ENCODE measurements at regions not wholly inside any gene's neighbourhood (a gene's known extent, or its start where the extent isn't known, plus 50 kb on each side); places are given as distances from the start of the nearest gene placed in this dataset.
A peak's percentile ranks its signal among the peaks of the same experiment; 100 is the strongest.
"Not testable (repeated sequence)": the region's sequence is repeated elsewhere in the genome, so short reads cannot be mapped to it uniquely, and the experiment has no call there.

DNA sequence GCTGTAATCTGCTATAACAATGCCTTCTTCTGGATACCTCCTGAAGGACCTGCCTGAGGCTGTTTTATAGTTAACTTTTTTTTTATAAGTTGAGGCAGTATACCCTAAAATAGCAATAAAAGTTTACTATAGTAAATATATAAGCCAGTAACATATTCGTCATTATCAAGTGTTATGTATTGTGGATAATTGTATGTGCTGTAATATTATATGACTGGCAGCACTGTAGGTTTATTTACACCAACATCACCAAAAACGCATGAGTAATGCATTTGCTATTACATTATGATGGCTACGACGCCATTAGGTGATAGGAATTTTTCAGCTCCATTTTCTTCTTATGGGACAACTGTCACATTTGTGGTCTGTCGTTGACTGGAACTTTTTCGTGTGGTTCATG lies 237.2 kb upstream of the PITX2 start:
- no peak overlapping the region for H3K4me3 ChIP-seq
- WGBS, 10 experiments, result 50 to 96% (median 77%) methylated on average over 2 to 6 of the region's 6 CpGs
- no peaks in the 10 kb centered on the region for H3K4me1 ChIP-seq (replicated peaks in 1 of 2)
- in situ Hi-C loops (cut with MboI; ENCODE audit: low pct_unique_long_range_greater_than_20kb in 2 of 9, low sequenced_read_pairs in 9 of 9, unreplicated experiment in 9 of 9), result no loop called here
- no peak overlapping the region for H3K27ac ChIP-seq
- ATAC-seq (replicated peaks in 6 of 8), result no peak

DNA sequence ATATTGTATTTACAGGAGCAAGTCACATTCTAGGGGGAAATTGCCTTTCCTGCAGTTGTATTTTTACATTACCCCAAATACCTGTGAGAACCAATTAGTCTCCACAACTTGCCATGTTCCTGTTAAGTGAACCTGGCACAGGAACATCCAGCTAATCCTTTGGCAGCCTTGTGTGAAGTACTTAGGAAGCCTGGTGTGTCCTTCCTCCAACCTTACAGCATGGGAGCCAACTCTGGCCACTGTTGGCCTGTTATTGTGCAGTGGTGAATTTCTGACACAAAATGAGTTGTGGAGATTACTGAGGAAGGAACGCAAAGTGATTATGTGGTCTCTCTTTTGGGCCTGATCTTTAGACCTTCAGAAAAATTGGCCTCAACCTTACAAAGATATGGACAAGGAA lies 238.0 kb upstream of the PITX2 start:
- 80 to 100% (median 100%) methylated on average over 1 of the region's 1 CpG; no CpG with 5 or more reads in 3 of the 10 experiments for WGBS, 10 experiments
- no peaks in the 10 kb centered on the region for H3K4me1 ChIP-seq (replicated peaks in 1 of 2)
- H3K27ac ChIP-seq, result no peak overlapping the region
- no peak for ATAC-seq (replicated peaks in 6 of 8)
- H3K4me3 ChIP-seq, result no peak overlapping the region
- in situ Hi-C loops (cut with MboI; ENCODE audit: low pct_unique_long_range_greater_than_20kb in 2 of 9, low sequenced_read_pairs in 9 of 9, unreplicated experiment in 9 of 9), result no loop called here

DNA sequence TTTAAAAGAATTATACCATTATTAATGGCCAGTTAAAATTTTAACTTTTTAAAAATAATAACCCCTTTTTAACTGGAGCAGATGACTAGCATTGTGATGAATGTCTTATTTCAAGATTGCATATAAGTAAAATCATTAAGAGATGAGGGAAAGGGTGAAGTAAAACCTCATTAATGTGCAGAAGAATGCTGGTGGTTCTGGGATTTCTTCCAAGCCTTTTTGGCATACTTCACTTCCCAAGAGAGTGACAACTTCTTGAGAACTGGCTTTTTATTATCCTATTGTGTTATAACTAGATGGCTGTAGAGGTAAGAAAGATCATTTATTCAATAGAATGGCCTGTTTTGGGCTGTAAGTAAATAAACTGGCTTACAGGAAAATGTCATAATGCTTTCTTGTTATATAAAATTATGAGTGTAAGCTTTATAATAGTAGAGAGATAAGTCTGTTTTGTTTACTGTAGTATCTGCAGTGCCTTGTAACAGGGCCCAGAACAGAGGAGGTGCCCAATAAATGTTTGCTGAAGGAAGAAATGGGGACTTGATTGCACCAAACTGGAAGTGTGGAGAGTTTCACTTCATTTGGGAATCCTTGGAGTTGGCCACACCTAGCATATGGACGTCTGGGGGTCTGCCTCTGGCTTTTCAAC lies 242.9 kb upstream of the PITX2 start:
- H3K4me1 ChIP-seq (replicated peaks in 1 of 2), result no peaks in the 10 kb centered on the region
- H3K27ac ChIP-seq, result no peak overlapping the region
- WGBS, 10 experiments, result 33 to 67% (median 40%) methylated on average over 1 of the region's 1 CpG; no CpG with 5 or more reads in 6 of the 10 experiments
- in situ Hi-C loops (cut with MboI; ENCODE audit: low pct_unique_long_range_greater_than_20kb in 2 of 9, low sequenced_read_pairs in 9 of 9, unreplicated experiment in 9 of 9), result no loop called here
- no peak overlapping the region for H3K4me3 ChIP-seq
- ATAC-seq (replicated peaks in 6 of 8), result no peak

DNA sequence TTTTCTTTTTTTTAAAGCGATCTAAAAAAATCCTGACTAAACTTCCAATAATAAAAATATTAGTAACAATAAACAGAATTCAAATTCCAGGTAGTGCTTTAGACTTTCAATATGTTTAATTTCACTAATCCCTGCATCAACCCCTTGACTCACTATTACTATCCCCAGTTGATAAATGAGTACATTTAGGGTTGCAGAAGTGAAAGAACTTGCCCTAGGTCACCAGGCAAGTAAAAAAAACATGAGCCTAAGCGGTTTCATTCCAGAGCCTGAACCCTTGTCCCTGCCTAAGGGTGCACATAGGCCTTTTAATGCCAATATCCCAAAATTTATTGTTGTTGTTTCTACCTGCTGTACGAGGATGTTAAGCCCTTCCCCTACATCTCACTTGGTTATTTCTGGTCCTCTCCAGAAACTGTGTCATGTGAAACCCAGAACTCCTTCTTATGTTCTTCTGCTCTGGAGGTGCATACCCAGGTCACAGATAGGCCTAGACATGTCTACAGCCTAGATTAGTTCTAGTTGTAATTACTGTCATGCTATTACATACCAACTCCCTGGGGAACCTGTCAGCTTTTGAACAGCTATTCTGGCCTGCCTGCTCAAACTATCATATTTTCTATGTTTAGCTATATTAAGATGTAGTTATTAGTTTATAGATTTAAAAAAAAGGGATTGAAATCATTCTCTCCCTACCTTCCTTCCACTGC lies 244.5 kb upstream of the PITX2 start:
- ATAC-seq (replicated peaks in 6 of 8), result no peak
- WGBS, 10 experiments, result 67 to 100% (median 92%) methylated on average over 1 to 3 of the region's 3 CpGs
- no peak overlapping the region for H3K27ac ChIP-seq

DNA sequence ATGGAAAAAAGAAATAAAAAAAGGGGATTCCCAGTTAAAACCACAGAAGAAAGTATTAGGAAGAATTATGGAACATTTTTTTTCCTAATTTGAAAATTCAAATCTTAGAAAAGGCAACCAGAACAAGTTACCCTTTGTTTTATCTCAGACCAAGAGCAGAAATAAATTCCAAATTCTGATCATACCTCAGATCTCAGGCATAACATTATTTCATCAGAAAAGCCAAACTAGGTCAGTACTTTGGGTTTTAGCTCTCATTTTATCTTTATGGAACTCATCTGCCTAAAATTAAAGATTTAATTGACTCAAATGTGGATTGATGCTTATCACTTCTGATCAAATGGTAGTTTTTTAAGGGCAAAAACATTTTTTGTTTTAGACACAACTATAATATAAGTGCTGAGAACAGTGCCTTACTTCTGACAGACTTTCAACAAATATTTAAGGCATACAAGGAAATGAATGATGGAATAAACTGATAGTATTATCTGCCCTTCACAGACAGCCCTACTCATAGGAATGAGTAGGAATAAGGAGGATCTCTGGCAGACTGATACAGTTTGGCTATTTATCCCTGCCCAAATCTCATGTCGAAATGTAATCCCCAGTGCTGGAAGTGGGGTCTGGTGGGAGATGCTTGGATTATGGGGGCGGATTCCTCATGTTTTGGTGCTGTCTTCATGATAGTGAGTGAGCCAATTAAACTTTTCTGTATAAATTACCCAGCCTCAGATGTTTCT lies 245.3 kb upstream of the PITX2 start:
- Histone ChIP-seq H3K4me1 (replicated peaks in 1 of 2) (no peaks in the 10 kb centered on the region), H3K4me3 (no peak overlapping the region), H3K27ac (no peak overlapping the region)
- WGBS, 10 experiments, result 80 to 100% (median 86%) methylated on average over 1 to 2 of the region's 2 CpGs; no CpG with 5 or more reads in 4 of the 10 experiments
- in situ Hi-C loops (cut with MboI; ENCODE audit: low pct_unique_long_range_greater_than_20kb in 2 of 9, low sequenced_read_pairs in 9 of 9, unreplicated experiment in 9 of 9), result no loop called here
- no peak for ATAC-seq (replicated peaks in 6 of 8)

More for the DNA sequence above, 244.5 kb upstream of the PITX2 start:
- Histone ChIP-seq H3K4me3 (no peak overlapping the region), H3K4me1 (replicated peaks in 1 of 2) (no peaks in the 10 kb centered on the region)
- in situ Hi-C loops (cut with MboI; ENCODE audit: low pct_unique_long_range_greater_than_20kb in 2 of 9, low sequenced_read_pairs in 9 of 9, unreplicated experiment in 9 of 9), result no loop called here

DNA sequence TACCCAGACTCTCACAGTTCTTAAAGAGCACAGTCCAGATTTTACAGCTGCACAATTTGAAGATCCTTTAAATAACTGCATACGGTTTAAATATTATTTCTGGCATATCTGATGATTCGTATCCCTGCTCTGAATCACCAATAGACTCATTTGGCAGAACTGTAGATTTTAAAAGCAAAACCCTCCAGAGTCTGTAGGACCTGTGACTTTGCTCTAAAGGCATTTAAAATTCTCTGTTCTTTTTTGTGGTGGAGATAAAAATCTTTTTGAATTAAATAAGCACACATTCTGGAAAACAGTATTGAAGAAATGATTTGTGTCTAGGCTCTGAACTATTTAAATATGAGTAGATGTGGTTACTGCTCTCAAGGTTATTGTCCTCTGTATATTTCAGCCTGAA lies 246.2 kb upstream of the PITX2 start:
- Histone ChIP-seq H3K27ac (no peak overlapping the region), H3K4me1 (replicated peaks in 1 of 2) (no peaks in the 10 kb centered on the region), H3K4me3 (no peak overlapping the region)
- in situ Hi-C loops (cut with MboI; ENCODE audit: low pct_unique_long_range_greater_than_20kb in 2 of 9, low sequenced_read_pairs in 9 of 9, unreplicated experiment in 9 of 9), result no loop called here
- WGBS, 10 experiments, result 0 to 91% (median 65%) methylated on average over 1 to 2 of the region's 2 CpGs; no CpG with 5 or more reads in 2 of the 10 experiments
- ATAC-seq (replicated peaks in 6 of 8), result peak in 3 of 8 experiments; percentile 43 to 75 (median 64)

DNA sequence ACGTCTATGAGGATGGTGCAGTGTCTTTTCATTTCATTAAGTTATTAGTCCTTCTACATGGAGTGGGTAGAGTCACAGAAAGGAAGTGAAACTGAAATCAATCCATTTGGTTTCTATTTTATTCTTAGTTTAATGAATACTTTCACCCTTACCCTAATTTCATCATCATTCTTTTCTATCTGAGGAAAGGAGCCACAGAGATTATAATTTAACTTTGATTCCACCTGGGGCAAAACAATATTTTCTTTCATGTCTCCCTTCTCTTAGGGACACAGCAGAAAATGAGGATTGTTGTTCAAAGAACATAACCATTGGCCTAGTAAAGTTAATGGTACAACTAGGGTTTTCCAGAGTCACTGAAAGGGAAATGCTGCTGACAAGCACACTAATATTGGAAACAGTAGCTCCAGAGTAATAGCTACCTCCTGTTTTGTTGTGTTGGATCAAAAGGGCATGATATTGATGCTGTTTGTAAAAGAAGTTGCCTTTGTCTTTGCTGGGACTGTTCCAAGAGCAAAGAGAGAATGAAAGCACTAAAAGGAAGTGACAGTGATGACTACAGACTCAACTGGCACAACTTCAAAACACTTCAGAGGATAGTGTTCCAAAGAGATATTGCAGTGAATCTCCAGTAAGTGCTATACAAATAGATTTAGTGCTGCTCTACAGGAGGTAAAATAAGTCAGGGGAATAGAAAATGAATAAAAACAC lies 247.1 kb upstream of the PITX2 start:
- WGBS, 10 experiments, result 0 to 67% (median 0%) methylated on average over 1 of the region's 1 CpG; no CpG with 5 or more reads in 7 of the 10 experiments
- Histone ChIP-seq H3K4me1 (replicated peaks in 1 of 2) (no peaks in the 10 kb centered on the region), H3K27ac (no peak overlapping the region), H3K4me3 (no peak overlapping the region)
- in situ Hi-C loops (cut with MboI; ENCODE audit: low pct_unique_long_range_greater_than_20kb in 2 of 9, low sequenced_read_pairs in 9 of 9, unreplicated experiment in 9 of 9), result no loop called here
- peak in 4 of 8 experiments; percentile 16 to 73 (median 47) for ATAC-seq (replicated peaks in 6 of 8)

DNA sequence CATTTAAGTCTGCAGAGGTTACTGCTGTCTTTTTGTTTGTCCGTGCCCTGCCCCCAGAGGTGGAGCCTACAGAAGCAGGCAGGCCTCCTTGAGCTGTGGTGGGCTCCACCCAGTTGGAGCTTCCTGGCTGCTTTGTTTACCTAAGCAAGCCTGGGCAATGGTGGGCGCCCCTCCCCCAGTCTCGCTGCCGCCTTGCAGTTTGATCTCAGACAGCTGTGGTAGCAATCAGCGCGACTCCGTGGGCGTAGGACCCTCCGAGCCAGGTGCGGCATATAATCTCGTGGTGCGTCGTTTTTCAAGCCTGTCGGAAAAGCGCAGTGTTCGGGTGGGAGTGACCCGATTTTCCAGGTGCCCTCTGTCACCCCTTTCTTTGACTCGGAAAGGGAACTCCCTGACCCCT lies 253.3 kb upstream of the PITX2 start:
- H3K4me1 ChIP-seq (replicated peaks in 1 of 2); ATAC-seq (replicated peaks in 6 of 8); H3K4me3 ChIP-seq; H3K27ac ChIP-seq; in situ Hi-C loops (cut with MboI; ENCODE audit: low pct_unique_long_range_greater_than_20kb in 2 of 9, low sequenced_read_pairs in 9 of 9, unreplicated experiment in 9 of 9): not testable (repeated sequence)
- WGBS, 10 experiments, result no CpG with 5 or more reads among the region's 18 CpGs

DNA sequence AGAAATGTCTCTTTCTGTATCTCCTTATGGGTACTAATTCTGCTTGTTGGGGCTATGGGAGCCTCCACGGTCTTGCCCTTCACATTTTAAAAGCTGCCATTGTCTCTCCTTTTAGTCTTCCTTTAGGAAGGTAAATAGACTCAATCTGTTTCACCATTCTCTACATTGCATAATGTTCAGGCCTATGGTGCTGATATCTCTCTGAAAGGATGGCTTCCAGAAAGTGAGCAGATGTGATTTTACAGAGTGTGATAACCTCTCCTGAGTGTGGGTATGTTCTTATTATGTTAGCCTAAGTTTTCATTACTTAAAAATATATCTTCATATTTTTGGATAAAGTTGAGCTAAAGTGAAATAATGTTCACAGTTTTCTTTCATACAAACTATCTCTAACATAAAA lies 254.0 kb upstream of the PITX2 start:
- in situ Hi-C loops (cut with MboI; ENCODE audit: low pct_unique_long_range_greater_than_20kb in 2 of 9, low sequenced_read_pairs in 9 of 9, unreplicated experiment in 9 of 9), result no loop called here
- H3K4me1 ChIP-seq (replicated peaks in 1 of 2), result no peaks in the 10 kb centered on the region
- no peak for ATAC-seq (replicated peaks in 6 of 8)
- no peak overlapping the region for H3K4me3 ChIP-seq
- 22 to 64% (median 53%) methylated on average over 1 of the region's 1 CpG; no CpG with 5 or more reads in 6 of the 10 experiments for WGBS, 10 experiments
- no peak overlapping the region for H3K27ac ChIP-seq

DNA sequence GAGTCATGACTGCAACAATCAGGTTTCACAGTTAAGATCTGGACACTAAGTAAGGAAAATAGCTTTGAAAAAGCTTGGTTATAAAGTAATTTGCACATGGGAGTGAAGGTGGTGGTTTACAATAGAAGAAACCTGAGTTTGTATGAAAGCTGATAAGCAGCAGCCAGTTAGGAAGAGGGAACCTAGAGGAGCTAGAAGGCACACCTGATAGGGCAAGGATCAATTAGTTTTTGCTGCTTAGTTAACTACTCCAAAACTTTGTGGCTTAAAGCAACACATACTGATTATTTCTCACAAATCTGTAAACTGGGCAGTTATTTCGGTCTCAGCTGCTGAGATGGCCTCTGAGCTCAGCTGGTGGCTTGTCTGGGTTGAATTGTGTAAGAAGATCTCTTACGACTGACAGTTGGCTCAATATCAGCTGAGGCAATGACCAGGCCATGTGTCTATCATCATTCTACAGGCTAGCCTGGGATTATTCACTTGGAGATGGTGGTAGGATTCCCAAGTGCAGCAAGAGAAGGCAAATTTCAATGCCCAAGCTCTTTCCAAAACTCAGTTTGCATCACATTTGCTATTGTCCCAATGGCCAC lies 255.0 kb upstream of the PITX2 start:
- Histone ChIP-seq H3K4me1 (replicated peaks in 1 of 2) (no peaks in the 10 kb centered on the region), H3K27ac (no peak overlapping the region), H3K4me3 (no peak overlapping the region)
- 60 to 100% (median 83%) methylated on average over 1 to 2 of the region's 2 CpGs; no CpG with 5 or more reads in 3 of the 10 experiments for WGBS, 10 experiments
- in situ Hi-C loops (cut with MboI; ENCODE audit: low pct_unique_long_range_greater_than_20kb in 2 of 9, low sequenced_read_pairs in 9 of 9, unreplicated experiment in 9 of 9), result no loop called here
- ATAC-seq (replicated peaks in 6 of 8), result no peak

DNA sequence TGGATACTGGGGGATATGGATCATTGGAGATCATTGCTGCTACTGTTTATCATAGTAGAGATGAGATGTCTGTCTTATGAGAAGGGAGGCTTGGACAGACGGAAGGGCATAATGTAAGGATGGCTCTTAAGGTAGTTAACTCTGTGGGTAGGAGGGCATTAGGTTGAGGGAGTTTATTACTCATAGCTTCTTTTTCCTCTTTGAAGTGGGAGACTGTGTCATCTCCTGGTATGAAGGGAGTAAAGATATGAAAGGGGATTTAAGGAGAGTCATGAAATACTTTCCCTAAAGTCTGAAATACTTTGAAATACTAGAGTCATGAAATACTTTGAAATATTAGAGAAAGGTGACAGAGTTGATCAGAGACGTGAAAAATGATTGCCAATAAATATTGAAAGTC lies 255.5 kb upstream of the PITX2 start:
- ATAC-seq (replicated peaks in 6 of 8), result no peak
- Histone ChIP-seq H3K4me3 (no peak overlapping the region), H3K4me1 (replicated peaks in 1 of 2) (no peaks in the 10 kb centered on the region), H3K27ac (no peak overlapping the region)
- in situ Hi-C loops (cut with MboI; ENCODE audit: low pct_unique_long_range_greater_than_20kb in 2 of 9, low sequenced_read_pairs in 9 of 9, unreplicated experiment in 9 of 9), result no loop called here
- WGBS, 10 experiments, result 6 to 100% (median 83%) methylated on average over 1 to 2 of the region's 2 CpGs; no CpG with 5 or more reads in 1 of the 10 experiments

DNA sequence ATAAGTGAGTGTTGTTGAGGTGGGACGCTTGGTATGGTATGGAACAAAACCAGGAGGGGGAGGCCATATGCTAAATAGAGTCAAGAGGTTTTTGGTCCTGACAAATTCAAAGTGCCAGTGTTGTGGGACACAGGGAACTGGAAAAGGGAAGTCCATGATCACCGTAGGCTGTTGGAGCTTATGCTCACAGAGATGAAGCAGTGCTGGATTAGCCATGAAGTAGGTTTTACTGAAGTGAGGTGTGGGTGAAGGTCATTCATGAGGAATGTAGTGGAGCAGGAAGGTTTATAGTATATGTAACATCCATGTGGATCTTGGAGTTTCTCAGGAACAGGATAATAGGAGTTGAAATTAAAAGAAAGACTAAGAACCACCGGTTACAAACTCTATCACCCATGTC lies 256.1 kb upstream of the PITX2 start:
- Histone ChIP-seq H3K27ac (no peak overlapping the region), H3K4me1 (replicated peaks in 1 of 2) (no peaks in the 10 kb centered on the region), H3K4me3 (no peak overlapping the region)
- ATAC-seq (replicated peaks in 6 of 8), result no peak
- WGBS, 10 experiments, result 60 to 100% (median 89%) methylated on average over 1 to 3 of the region's 3 CpGs
- in situ Hi-C loops (cut with MboI; ENCODE audit: low pct_unique_long_range_greater_than_20kb in 2 of 9, low sequenced_read_pairs in 9 of 9, unreplicated experiment in 9 of 9), result no loop called here

All from motor neuron (in vitro differentiated cells).